ENCODE measurements at regions not wholly inside any gene's neighbourhood (a gene's known extent, or its start where the extent isn't known, plus 50 kb on each side); places are given as distances from the start of the nearest gene placed in this dataset.
"Not testable (repeated sequence)": the region's sequence is repeated elsewhere in the genome, so short reads cannot be mapped to it uniquely, and the experiment has no call there.

DNA sequence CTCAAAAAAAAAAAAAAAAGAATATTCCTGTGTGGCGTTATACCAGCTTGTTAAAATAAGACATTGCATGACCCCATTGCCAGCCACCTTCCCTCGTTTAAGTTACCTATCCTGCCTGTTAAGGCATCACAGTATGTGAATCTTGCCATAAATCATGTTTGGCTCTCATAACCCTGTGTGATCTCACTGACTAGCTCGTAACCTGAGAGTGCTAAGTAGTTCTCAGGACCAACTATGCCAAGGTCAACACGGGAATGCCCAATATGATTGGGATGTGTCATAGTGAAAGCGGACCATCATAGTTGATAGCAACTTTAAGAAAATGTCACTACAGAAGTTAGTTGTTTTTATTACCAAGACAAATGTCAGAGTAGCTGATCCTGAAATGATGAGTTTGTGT lies 796.8 kb upstream of the CDH18 start:
- DNase-seq: not testable (repeated sequence)

GRCh38 chr5:20783484-20783883 lies 795.5 kb upstream of the CDH18 start:
- not testable (repeated sequence) for DNase-seq

GRCh38 chr5:20771338-20771737 lies 783.3 kb upstream of the CDH18 start:
- not testable (repeated sequence) for DNase-seq

- not testable (repeated sequence) for DNase-seq
These were observed 777.1 kb upstream of the CDH18 start for GRCh38 chr5:20765074-20765473.

GRCh38 chr5:20759459-20759858 lies 771.5 kb upstream of the CDH18 start:
- not testable (repeated sequence) for DNase-seq

DNA sequence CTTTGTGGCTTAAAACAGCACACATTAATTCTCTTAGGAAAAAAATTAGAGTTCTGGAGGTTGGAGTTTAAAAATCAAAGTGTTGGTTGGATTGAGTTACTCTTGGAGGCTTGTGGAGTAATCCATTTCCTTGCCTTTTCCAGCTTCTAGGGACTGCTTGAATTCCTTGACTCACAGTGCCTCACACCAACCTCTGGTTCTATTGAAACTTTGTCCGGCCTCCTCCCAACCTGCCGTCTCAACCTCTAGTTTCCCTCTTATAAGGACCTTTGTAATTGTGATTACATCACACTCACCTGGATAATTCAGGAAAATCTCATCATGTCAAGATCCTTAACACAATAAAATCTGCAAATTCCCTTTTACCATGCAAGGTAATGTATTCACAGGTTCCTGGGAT lies 764.2 kb upstream of the CDH18 start:
- not testable (repeated sequence) for DNase-seq

- DNase-seq: not testable (repeated sequence)
These were observed 747.7 kb upstream of the CDH18 start for GRCh38 chr5:20735715-20736114.

GRCh38 chr5:20732223-20732622 lies 744.2 kb upstream of the CDH18 start:
- DNase-seq: not testable (repeated sequence)

DNA sequence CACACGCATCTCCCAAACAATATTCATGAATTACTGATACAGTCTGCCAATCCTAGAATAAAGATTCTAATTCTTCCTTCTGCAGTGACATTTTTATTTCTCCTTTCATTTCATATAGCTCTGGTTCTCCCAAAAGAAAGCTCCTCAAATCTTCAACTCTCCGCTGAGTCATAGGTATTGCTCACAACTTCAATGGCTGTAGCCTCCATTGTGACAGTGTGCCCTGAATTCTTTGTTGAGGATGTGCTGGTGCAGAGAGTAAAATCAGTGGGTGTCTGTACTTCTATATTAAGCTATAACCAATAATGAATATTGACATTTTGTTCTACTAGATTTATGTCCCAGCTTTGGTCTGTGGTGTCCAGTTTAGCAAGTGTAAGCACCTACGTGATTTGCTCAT lies 733.3 kb upstream of the CDH18 start:
- DNase-seq: not testable (repeated sequence)

GRCh38 chr5:20711520-20712155 lies 723.6 kb upstream of the CDH18 start:
- not testable (repeated sequence) for DNase-seq

DNA sequence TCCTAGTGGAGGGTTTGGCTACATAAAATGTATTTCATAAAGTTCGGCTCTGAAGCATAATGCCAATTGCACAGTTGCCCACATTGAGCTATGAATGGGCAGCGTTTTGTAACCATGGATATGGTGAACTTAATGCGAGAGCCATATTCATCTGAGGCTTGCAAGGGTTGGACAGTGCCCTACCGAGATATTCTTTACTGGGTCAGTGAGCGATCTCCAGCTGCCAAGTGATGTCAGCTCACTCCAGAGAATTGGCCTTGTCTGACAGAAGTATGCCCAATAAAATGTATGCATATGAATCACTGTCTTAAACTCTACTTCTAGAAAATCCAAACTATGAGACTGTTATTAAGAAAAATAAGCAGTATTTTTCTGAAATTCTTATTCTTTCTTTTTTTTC lies 719.6 kb upstream of the CDH18 start:
- DNase-seq: not testable (repeated sequence)

DNA sequence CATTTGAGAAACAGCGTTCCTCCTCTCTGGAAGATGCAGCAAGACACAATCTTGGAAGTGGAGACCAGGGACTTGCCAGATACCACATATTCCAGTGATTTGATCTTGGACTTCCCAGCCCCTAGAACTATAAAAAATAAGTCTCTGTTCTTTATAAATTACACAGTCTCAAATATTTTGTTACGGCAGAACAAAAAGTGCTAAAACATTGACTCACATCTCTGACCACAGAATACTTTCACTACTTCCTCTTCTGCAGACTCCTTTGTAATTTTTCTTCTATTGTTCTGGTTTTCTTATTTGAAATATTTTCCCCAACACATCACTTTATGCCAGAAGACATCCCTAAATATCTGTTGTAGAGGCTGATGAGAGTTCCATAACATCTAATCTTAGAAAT lies 706.1 kb upstream of the CDH18 start:
- DNase-seq: no peak

DNA sequence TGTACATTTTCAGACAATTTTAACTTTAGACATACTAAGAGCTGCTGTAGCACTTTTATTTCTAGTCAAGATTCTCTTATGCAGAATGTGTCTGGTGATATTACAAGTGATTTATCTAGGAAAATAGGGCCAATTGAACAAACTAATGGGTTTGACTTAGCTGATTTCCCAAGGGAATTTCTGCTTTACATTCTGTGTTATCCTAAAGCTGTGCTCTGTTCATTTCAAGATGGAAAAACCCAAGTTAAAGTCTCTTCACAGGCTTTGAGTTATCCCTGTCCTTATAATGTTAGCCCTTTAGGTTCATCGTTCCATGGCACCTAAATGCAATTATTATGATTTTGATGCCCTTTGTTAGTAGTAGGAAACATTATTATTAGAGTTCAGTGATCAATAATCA lies 704.9 kb upstream of the CDH18 start:
- no peak for DNase-seq

- no peak for DNase-seq
These were observed 695.4 kb upstream of the CDH18 start for GRCh38 chr5:20683241-20683940.

- no peak for DNase-seq
These were observed 692.8 kb upstream of the CDH18 start for GRCh38 chr5:20680718-20681302.

- DNase-seq: no peak
These were observed 690.9 kb upstream of the CDH18 start for GRCh38 chr5:20678814-20679298.

GRCh38 chr5:20678386-20678785 lies 690.4 kb upstream of the CDH18 start:
- no peak for DNase-seq

DNA sequence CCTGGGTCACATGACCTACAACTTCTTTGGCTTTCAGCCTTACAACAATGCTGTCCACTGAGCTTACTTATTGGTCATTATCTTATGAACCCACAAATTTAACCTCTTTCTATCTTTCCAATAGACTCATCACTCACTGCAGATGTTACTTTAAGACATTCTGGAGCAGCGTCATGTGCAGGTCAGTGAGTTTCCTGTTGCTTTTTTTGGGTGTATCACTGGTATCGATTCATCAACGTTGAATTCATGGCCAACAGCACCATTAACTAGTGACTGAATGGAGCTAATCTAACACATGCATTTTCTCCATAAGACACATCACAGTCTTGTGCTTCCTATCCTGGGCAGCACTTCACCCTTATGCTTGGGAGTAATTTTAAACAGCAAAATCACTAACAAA lies 672.6 kb upstream of the CDH18 start:
- DNase-seq: no peak

DNA sequence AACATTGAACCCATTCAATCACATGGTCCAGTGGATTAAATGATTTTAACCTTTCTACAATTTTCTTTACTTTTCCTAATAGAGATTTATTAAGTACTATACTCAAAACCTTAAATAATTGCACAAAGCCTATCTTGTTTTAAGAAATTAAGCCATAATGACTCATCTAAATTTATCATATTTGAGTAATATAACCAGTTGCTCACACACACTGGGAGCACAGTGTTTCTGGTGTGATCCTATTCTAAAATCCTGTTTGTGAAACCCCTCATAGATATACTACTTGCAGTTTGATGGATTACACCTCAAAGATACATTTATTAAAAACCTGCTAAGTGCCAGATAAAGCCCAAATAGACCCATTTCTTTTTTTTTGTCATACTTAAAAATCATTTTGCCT lies 668.3 kb upstream of the CDH18 start:
- DNase-seq: no peak

DNA sequence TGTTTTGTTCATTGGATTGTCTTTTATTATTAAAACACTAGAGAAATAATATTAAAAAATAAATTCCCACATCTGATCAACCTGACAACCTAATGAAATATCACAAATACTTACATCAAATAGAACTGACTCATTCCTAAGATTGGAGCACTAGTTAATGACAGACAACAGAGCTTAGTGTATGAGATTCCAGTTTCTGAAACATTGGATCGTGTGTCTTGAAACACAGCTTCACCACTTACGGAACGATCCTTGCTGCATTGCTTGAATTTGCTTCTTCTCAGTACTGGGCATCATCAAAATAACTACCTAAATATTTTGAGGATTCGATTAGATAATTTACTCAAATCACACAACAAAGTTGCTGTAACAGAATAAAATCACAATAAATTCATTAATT lies 667.2 kb upstream of the CDH18 start:
- no peak for DNase-seq

DNA sequence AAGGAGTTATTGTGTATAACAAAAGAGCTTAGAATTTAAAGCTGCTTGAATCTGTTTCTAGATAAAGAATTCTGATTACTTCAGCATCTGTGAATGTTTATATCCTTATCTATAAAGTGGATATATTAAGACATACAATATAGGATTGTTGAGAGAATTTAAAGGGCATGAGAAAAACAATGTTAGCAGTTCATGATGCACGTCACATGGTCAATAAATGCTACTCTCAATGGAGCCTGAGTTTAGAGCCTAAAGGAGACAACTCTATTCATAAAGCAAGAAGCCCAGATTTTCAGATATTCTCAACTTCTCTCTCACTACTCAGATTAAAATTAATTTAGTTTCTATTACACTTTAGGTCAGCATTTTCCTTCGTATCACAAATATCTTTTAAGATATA lies 666.7 kb upstream of the CDH18 start:
- DNase-seq: no peak

- no peak for DNase-seq
These were observed 666.0 kb upstream of the CDH18 start for GRCh38 chr5:20654033-20654432.

- DNase-seq: no peak
These were observed 662.0 kb upstream of the CDH18 start for GRCh38 chr5:20649966-20650365.

GRCh38 chr5:20648981-20649380 lies 661.0 kb upstream of the CDH18 start:
- DNase-seq: no peak

Measured in skin of body (tissue), 1 donor.